GM12891 (cell line): ENCODE measurements at regions not wholly inside any gene's neighbourhood (a gene's known extent, or its start where the extent isn't known, plus 50 kb on each side); places are given as distances from the start of the nearest gene placed in this dataset.

Experiments used
- POLR2A ChIP-seq: IDR thresholded peaks from 2 replicates; pipeline ENCODE4 v1.6.1; 2011; ENCODE audit warnings: low read depth, low read length, control low read depth
- POLR2AphosphoS5 ChIP-seq: IDR thresholded peaks from 2 replicates; pipeline ENCODE4 v1.6.1; 2011; ENCODE audit warnings: low read depth, low read length, control low read depth

DNA sequence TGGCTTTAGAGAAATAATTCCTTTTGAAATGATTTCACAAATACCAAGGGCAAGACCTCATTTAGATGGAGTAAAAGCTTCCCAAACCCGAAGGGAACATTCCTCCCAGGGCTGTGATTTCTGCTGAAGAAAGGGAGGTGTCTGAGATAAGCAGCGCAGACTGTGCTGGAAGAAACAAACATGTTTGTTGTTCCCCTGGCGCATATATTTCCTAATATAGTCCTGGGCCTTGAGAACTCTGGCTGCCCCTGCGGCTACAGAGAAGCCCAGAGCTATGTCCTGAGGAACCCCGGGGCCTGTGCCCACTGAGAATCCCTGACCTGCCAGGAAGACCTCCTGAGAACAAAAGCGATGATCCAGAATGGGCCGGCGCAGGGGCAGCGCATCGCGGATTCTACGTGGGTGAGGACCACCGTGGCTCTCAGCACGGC is 372.6 kb upstream of the NT5C1B start:
- no peak for TF ChIP-seq POLR2AphosphoS5
- TF ChIP-seq POLR2A, result no peak
